ENCODE measurements at regions not wholly inside any gene's neighbourhood (a gene's known extent, or its start where the extent isn't known, plus 50 kb on each side); places are given as distances from the start of the nearest gene placed in this dataset.
"Not testable (repeated sequence)": the region's sequence is repeated elsewhere in the genome, so short reads cannot be mapped to it uniquely, and the experiment has no call there.

- CTCF ChIA-PET = no interaction called here
- ATAC-seq = no peak
- Histone ChIP-seq H3K27ac (no peak overlapping the region), H3K4me2 (no peak overlapping the region), H3K4me1 (no peaks in the 10 kb centered on the region), H3K9me3 (no peaks in the 10 kb centered on the region; the same call in 1 of the 3 replicates), H3K4me3 (no peak overlapping the region)
- no peak for TF ChIP-seq EHF (CRISPR knock-in tag; IDR thresholded peaks at IDR 0.05)
- TF ChIP-seq NFE2L2 (conservative IDR thresholded peaks at IDR 0.05; ENCODE audit: low read length) = no peak
- TF ChIP-seq CHD2 (IDR thresholded peaks at IDR 0.05; ENCODE audit: low read length, partially characterized antibody) = no peak
- no peak for TF ChIP-seq HEYL (CRISPR knock-in tag; IDR thresholded peaks at IDR 0.05)
- no peak for TF ChIP-seq CEBPB (IDR thresholded peaks at IDR 0.05)
- TF ChIP-seq, protein P1, sequence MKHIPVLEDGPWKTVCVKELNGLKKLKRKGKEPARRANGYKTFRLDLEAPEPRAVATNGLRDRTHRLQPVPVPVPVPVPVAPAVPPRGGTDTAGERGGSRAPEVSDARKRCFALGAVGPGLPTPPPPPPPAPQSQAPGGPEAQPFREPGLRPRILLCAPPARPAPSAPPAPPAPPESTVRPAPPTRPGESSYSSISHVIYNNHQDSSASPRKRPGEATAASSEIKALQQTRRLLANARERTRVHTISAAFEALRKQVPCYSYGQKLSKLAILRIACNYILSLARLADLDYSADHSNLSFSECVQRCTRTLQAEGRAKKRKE (CRISPR knock-in tag; IDR thresholded peaks at IDR 0.05; ENCODE audit: low read depth) = no peak
- no peak for TF ChIP-seq ZC3H11A (IDR thresholded peaks at IDR 0.05)
- no peak for TF ChIP-seq HMGXB4 (CRISPR knock-in tag; IDR thresholded peaks at IDR 0.05; ENCODE audit: borderline replicate concordance)
- TF ChIP-seq REST (IDR thresholded peaks at IDR 0.05) = no peak
- TF ChIP-seq SMC3 (IDR thresholded peaks at IDR 0.05) = no peak
- no peak for TF ChIP-seq TFCP2L1 (CRISPR knock-in tag; IDR thresholded peaks at IDR 0.05)
- TF ChIP-seq ELK1 (IDR thresholded peaks at IDR 0.05; ENCODE audit: low read depth, low read length) = no peak
- no peak for TF ChIP-seq CTCF (IDR thresholded peaks at IDR 0.05)
- no peak for TF ChIP-seq ESRRA (IDR thresholded peaks at IDR 0.05; ENCODE audit: borderline replicate concordance, low read length)
- no peak for TF ChIP-seq POLR2A (IDR thresholded peaks at IDR 0.05; ENCODE audit: low read length)
- TF ChIP-seq MAZ (IDR thresholded peaks at IDR 0.05; ENCODE audit: borderline replicate concordance, low read depth, low read length) = no peak
- TF ChIP-seq ZSCAN20 (CRISPR knock-in tag; IDR thresholded peaks at IDR 0.05) = no peak
- no peak for FAIRE-seq
- POLR2A ChIA-PET = no interaction called here
- DNase-seq (ENCODE audit: low read depth in 1 of 2, low spot score in 1 of 2) = no peak
- 2% methylated on average over 2 of the region's 2 CpGs for WGBS (ENCODE audit: missing lambda C conversion rate)
These were observed 89.4 kb downstream of the ZNF675 start for GRCh38 chr19:23597661-23598060.

DNA sequence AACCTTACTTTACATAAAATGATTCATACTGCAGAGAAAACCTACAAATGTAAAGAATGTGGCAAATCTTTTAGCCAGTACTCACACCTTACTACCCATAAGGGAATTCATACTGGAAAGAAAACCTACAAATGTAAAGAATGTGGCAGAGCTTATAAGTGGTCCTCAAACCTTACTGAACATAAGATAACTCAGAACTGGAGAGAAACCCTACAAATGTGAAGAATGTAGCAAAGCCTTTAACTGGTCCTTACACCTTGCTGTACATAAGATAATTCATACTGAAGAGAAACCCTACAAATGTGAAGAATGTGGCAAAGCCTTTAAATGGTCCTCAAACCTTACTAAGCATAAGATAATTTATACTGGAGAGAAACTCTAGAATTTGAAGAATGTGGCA is 90.1 kb downstream of the ZNF675 start:
- no peak for FAIRE-seq
- ATAC-seq = no peak
- TF ChIP-seq EHMT2 (IDR thresholded peaks at IDR 0.05; ENCODE audit: low read depth) (no peak), FOXS1 (CRISPR knock-in tag; IDR thresholded peaks at IDR 0.05) (no peak), CHD2 (IDR thresholded peaks at IDR 0.05; ENCODE audit: low read length, partially characterized antibody) (no peak), EHF (CRISPR knock-in tag; IDR thresholded peaks at IDR 0.05) (no peak), MAFK (IDR thresholded peaks at IDR 0.05; ENCODE audit: partially characterized antibody) (no peak), RFX5 (IDR thresholded peaks at IDR 0.05) (no peak), SREBF2 (IDR thresholded peaks at IDR 0.05) (no peak)
- Histone ChIP-seq H3K4me2 (no peak overlapping the region), H3K4me1 (no peaks in the 10 kb centered on the region), H3K9me3 (peaks cover 7% of the 10 kb centered on the region), H3K4me3 (no peak overlapping the region), H3K27ac (no peak overlapping the region)
- ChIA-PET CTCF (no interaction called here), POLR2A (no interaction called here)
- DNase-seq (ENCODE audit: low read depth in 1 of 2, low spot score in 1 of 2) = no peak

DNA sequence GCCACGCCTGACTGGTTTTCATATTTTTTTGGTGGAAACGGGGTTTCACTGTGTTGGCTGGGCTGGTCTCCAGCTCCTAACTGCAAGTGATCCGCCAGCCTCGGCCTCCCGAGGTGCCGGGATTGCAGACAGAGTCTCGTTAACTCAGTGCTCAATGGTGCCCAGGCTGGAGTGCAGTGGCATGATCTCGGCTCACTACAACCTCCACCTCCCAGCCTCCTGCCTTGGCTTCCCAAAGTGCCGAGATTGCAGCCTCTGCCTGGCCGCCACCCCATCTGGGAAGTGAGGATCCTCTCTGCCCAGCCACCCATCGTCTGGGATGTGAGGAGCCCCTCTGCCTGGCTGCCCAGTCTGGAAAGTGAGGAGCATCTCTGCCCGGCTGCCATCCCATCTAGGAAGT is 92.7 kb downstream of the ZNF675 start:
- H3K4me2 ChIP-seq; CTCF ChIA-PET; H3K4me3 ChIP-seq; FAIRE-seq; DNase-seq (ENCODE audit: low read depth in 1 of 2, low spot score in 1 of 2); POLR2A ChIA-PET; H3K27ac ChIP-seq; ATAC-seq; H3K4me1 ChIP-seq: not testable (repeated sequence)
- WGBS (ENCODE audit: missing lambda C conversion rate) = 20% methylated on average over 9 of the region's 12 CpGs
- H3K9me3 ChIP-seq = peaks cover 19% of the 10 kb centered on the region

All from A549 (cell line).